HG02763 (cell line): ENCODE measurements at regions not wholly inside any gene's neighbourhood (a gene's known extent, or its start where the extent isn't known, plus 50 kb on each side); places are given as distances from the start of the nearest gene placed in this dataset.
"Not testable (repeated sequence)": the region's sequence is repeated elsewhere in the genome, so short reads cannot be mapped to it uniquely, and the experiment has no call there.

ENCODE experiments used
- ATAC-seq: cut with Tn5 transposase; IDR thresholded peaks from one replicate; pipeline ENCODE4 v1.9.1; 2021; ENCODE audit warnings: mild to moderate bottlenecking, moderate library complexity; ENCODE audit not compliant: unreplicated experiment

GRCh38 chr18:8987241-8987640 is 115.3 kb upstream of the NDUFV2 start:
- ATAC-seq, result no peak

- peak; percentile 66 for ATAC-seq
These were observed 114.1 kb upstream of the NDUFV2 start for GRCh38 chr18:8988260-8988871.

- ATAC-seq, result no peak
These were observed 113.5 kb upstream of the NDUFV2 start for GRCh38 chr18:8989017-8989416.

DNA sequence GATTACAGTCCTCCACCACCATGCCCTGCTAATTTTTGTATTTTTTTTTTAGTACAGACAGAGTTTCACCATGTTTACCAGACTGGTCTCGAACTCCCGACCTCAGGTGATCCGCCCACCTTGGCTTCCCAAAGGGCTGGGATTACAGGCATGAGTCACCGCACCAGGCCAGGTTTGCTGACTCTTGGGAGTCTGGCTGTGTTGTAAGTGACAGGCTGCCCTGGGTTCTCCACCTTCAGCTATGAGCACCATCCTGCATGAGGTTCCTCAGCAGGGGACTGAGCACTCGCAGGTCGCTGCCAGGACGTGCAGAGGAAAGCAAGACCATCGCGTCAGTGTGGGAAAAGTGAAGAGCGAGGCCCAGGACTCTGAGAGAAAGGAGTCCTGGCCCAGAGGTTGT is 112.6 kb upstream of the NDUFV2 start:
- no peak for ATAC-seq

DNA sequence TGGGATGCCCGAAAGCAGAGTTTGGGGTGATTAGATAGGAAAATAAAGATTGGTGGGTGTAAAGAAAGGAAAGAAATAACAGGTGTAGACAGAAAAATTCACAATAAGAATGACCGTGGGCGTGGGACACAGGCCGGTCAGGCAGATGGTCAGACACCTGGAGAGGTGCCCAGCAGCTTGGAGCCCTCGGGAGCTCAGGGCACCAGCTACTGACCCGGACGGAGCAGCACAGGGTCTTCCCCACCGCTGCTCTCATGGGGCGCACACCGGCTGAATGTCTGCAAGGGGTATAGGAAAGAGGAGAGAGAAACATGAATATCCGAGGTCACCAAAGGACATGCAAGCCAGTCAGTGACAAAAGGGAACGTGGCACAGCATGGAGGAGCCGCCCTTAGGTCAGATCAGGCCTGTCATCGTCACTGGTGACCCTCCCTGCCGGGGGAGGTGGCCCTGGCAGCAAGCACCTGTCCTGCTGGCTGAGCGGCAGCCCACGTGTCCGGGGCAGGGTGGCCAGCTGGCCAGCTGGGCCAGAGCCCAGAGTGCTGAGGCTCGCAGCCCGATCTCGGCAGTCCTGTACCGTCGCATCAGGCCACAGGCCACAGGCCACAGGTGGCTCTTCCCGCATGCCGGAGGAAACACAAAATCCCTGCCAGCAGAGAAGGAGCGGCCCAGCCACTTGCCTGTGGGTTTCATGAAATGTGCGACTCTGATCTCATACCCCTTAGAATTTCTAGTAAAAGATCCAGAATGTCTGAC is 112.0 kb upstream of the NDUFV2 start:
- no peak for ATAC-seq

DNA sequence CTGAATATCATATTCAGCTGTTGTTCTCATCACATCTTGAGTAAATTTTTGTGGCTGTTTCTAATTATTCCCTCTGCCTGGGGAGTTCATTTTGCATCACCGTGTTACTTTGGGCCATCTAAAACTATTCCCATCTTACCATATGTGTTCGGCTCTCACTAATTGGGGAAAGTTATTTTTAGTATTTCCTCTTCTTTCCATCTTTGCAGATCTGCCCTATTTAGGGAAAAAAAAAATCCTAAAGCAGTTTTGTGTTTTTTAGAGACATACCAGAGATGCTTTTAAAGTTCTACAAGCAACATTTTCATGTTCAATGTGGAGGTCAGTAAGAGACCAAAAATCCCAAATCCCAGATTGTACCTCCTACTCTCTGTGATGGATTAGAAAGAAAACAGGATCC is 111.3 kb upstream of the NDUFV2 start:
- ATAC-seq, result no peak

DNA sequence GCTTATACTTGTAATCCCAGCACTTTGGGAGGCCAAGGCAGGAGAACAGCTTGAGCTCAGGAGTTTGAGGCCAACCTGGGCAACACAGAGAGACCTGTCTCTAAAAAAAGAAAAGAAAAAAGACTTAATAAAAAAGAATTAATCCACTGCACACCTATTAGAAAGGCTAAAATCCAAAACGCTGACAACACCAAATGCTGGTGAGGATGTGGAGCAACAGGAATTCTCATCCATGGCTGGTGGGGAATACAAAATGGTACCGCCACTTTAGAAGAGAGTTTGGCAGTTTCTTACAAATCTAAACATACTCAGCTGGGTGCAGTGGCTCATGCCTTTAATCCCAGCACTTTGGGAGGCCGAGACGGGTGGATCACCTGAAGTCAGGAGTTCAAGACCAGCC is 110.0 kb upstream of the NDUFV2 start:
- not testable (repeated sequence) for ATAC-seq

DNA sequence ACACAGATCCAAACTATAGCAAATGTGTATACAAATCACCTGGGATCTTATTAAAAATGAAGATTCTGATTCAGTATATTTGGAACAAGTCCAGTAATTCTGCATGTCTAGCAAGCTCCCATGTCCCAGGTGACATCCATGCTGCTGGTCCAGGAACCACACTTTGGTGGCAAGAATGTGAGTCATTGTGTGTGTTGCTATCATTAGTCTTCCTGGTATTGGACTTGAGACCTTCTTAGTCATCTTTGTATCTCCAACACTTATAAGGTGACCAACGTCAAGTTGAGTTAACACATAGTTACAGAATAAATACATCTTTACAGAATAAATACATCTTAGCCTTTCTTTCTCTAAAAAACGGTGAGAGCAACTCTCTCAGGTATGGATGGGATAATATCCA is 107.9 kb upstream of the NDUFV2 start:
- no peak for ATAC-seq

- ATAC-seq, result no peak
These were observed 107.4 kb upstream of the NDUFV2 start for GRCh38 chr18:8995096-8995495.

- ATAC-seq, result no peak
These were observed 105.6 kb upstream of the NDUFV2 start for GRCh38 chr18:8996771-8997432.

GRCh38 chr18:8997634-8998033 is 104.9 kb upstream of the NDUFV2 start:
- no peak for ATAC-seq

DNA sequence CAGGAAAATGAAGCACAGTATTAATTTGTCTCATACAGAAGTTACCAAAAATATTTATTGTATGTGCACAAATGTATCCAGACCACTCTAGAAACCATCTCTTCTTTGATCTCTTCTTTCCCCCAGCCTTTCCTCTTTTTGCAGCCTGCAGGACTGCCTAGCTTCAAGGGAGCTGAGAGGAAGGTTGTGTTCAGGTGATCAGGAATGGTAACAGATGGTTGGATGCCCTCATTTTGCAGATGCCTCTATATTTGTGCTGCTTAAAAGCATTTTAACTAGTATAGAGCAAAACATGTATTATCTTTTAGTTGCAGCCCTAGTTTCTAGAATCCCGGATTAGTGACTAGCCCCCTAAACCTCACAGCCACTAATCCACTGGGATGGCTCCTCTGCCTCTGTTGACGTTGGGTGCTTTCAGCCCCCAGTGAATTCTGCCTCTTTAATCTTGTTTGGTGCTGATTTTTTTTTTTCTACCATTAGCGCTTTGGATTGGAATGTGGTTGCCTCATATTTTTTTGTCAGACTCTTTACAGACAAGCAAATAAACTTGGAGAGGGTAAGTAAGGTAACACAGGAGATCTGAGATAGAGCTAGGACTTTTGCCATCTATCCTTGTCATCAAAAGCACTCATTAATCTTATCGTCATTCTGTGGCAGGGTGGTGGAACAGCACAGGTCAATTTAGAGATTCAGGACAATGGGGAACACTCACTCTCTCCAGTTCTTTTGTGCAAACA is 103.8 kb upstream of the NDUFV2 start:
- no peak for ATAC-seq

GRCh38 chr18:8999872-9000271 is 102.6 kb upstream of the NDUFV2 start:
- no peak for ATAC-seq

- ATAC-seq, result no peak
These were observed 101.8 kb upstream of the NDUFV2 start for GRCh38 chr18:9000733-9001132.

GRCh38 chr18:9001209-9001608 is 101.3 kb upstream of the NDUFV2 start:
- ATAC-seq, result no peak

- ATAC-seq, result no peak
These were observed 98.9 kb upstream of the NDUFV2 start for GRCh38 chr18:9003406-9004100.

- not testable (repeated sequence) for ATAC-seq
These were observed 98.2 kb upstream of the NDUFV2 start for GRCh38 chr18:9004308-9004707.

DNA sequence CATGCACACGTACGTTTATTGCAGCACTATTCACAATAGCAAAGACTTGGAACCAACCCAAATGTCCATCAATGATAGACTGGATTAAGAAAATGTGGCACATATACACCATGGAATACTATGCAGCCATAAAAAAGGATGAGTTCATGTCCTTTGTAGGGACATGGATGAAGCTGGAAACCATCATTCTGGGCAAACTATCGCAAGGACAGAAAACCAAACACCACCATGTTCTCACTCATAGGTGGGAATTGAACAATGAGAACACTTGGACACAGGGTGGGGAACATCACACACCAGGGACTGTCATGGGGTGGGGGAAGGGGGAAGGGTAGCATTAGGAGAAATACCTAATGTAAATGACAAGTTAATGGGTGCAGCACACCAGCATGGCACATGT is 94.8 kb upstream of the NDUFV2 start:
- not testable (repeated sequence) for ATAC-seq

- no peak for ATAC-seq
These were observed 94.2 kb upstream of the NDUFV2 start for GRCh38 chr18:9008200-9008708.

- ATAC-seq, result no peak
These were observed 93.5 kb upstream of the NDUFV2 start for GRCh38 chr18:9008709-9009635.
